ENCODE measurements at regions not wholly inside any gene's neighbourhood (a gene's known extent, or its start where the extent isn't known, plus 50 kb on each side); places are given as distances from the start of the nearest gene placed in this dataset.
"Not testable (repeated sequence)": the region's sequence is repeated elsewhere in the genome, so short reads cannot be mapped to it uniquely, and the experiment has no call there.

DNA sequence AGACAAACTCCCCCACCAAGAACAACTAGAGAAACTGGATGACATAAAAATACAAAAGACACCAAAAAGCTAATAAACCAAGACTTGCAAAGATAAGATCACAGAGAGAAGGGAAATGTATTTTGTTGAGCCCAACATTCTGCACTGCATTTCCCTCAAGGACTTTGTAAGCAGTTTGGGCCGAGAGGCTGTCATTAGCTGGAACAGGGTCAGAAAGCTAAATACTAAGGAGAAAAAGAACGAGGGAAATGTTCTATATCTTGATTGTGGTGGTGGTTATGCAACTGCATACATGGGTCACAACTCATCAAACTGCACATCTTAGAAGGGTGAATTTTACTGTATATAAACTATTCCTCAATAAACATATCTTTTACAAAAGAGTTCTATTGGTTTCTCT is 315.0 kb downstream of the IPMK start:
- no peak for DNase-seq

DNA sequence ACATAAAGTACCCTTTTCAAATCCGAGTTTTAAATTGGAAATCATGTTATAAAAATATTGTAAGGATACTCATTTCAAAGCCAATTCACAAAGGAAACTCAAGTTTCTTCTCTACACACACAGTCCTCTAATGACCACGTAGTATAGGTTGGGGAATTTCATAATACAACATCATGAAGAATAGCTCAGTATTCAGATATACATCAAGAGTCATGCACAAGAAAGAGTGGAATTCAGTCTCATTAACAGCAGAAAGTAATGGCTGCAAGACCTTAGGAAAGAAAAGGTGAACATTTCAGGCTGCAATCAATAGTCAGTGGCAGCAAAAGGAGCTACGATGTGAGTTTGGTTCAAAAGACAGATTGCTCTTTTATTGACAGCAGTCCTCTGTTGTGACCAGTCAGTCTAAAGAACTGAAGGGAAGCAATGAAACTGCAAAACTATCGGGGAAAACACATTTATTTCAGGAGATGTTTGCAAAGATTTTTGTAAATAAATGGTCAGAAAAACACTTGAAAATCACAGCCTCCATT is 317.2 kb downstream of the IPMK start:
- no peak for DNase-seq

DNA sequence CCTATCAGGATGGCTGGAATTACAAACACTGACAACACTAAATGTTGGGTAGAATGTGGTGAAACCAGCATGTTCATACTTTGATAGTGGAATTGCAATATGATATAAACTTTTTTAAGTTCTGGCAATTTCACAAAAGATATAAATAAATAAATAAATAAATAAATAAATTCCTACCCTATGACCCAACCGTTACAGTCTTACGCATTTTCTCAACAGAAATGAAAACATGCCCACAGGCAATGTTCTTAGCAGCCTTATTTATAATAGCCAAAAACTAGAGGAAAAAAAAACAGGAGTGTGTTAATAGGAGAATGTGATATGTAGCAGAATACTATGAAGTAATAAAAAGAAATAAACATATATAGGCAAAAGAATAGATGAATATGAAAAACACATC is 318.9 kb downstream of the IPMK start:
- DNase-seq = no peak

DNA sequence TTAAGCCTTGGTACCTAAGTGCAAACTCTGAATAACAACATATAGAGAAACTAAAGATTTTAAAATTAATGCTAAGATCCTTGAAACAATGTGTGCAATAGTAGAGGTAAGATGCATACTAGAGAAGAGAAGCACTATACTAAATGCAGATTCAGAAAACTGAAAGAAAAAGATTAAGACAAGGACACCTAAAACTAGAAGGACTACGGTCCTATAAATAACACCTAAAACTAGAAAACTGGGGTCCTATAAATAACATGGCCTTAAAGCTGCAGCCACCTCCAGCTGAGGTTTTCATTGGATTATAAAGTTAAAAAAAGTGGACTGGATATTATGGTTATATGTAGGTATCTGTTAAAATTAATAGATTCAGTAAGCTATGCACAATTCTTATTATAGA is 320.9 kb downstream of the IPMK start:
- DNase-seq = no peak

DNA sequence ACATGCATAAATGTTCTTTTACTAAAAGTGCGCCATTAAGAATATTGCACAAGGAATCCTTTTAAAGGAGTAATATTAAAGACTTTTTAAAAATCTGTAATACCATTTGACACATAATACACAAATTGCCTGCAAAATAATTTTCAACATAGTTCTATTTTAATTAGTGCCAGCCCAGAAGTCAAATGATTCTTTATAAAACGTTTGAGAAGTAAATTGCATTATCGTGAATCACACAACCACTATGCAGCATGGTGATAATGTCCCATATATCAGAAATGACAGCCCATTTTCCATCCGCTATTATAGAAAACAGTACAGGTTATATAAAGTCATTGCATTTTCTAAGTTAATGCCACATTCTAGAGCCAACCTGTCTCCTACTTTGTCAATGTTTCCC is 324.0 kb downstream of the IPMK start:
- DNase-seq = no peak

DNA sequence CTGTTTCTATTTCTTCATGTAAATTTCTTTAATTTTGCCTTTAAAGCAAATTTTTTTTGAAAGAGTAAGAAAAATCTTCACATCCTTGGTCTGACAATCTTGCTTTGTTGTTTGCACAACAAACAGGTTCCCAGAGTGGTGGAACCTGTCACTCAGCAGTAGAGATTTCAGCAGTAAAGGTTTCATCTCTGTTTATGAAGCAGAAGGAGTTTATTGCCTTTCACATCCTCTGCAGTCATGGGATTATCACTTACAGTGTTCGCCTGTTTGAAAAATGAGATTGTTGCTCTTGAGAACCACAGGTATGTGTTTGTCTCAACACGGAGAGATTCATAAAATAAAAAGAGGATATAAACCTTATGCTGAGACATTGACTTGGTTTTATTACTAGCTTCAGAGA is 342.6 kb downstream of the IPMK start:
- no peak for DNase-seq

DNA sequence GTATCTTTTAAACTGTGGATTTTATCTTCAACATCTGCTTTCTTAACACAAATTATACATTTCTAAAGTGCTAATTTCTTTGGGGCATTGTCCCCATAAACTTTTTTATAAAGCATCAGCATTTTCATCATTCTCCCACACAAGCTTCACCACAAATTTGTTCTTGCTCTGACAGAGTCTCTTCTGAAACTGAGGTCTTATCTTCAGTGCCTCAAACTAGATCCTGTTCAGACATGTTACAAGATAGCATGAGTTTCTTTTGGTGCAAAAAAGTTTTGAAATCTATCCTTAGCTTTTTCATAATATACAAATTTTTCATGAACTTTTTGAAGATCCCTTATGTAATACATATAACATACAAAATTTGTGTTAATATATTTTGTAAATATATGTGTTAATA is 346.6 kb downstream of the IPMK start:
- no peak for DNase-seq

DNA sequence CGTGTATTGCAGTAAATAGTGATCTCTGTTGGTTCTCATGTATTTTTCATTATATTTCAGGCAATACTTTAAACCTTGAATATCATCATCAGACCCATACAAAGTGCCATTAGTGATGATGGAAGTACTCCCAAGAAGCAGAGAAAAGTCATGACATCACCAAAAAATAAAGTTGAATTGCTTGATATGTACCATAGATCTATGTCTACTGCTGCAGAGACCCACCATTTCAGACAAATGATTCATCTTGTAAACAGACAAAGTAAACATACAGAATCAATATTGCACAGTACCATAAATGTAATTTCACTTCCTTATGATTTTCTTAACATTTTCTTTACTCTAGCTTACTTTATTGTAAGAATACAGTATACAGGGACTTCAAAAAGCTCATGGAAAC is 347.8 kb downstream of the IPMK start:
- no peak for DNase-seq

DNA sequence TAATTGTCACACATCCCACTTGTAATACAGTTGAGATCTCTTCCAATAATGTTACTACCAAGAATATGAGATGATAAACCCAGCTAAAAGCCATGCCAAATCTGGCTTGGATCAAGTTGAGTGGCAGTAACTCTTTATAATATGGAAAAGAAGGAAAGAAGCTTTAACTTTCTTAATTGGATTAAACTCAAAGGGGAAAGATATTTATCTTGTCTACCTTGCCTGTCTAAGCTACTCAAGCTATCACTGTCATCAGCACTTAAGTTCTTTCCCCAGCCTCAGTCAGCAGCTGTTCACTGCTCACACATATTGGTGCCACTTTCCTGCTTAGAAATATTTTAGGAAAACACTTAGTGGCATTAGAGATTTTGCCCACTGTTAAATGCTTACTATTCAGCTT is 350.7 kb downstream of the IPMK start:
- no peak for DNase-seq

DNA sequence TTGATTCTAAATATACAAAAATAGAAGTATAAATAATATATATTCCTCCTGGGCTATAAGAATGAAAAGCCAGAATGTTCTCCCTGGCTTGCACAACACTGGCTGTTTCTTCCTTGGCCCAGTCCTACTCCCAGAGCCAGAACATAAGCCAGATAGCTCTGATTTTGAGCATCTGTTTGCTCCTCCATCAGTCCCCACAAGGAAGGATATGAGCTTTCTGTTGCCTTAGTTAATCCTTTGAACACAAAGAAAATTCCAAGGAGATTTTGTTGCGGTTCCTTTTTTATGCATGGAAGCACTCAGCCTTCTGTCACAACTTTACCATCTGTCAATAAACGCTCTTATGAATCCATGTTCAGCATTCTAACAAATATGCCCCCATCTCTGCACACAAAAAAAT is 361.8 kb downstream of the IPMK start:
- DNase-seq = no peak

DNA sequence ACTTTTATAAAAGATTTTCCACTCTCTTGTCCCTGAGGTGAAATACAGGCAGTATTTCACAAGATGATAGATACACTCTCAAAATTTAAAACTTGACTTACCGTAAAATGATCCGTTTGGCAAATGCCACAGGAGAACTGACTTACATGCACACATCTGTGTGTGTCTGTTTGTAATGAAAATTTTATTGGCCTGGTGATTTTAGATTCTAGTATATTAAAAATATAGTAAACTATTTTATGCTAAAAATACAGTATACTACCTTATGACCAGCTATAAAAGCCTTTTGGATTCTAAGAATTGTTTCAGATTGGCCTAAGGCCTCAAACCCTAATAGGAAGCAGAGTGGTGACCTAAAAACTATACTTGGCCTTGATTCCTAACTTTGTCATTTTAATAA is 362.7 kb downstream of the IPMK start:
- DNase-seq = no peak

DNA sequence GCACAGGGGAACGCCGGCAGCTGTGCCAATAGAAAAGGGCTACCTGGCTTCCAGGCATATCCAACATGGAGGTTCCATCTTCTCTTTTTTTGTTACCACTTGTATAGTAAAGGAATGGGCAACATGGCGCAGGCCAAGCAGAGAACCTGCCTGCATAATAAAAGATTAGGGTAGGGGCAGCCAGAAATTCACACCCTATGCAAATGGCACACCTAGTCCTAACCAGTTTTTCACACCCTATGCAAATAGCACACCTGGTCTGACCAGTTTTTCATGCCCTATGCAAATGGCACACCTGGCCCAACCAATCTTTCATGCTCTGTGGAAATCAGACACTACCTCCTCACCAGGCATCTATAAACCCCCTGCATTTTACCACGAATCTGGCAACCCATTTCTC is 369.5 kb downstream of the IPMK start:
- no peak for DNase-seq

DNA sequence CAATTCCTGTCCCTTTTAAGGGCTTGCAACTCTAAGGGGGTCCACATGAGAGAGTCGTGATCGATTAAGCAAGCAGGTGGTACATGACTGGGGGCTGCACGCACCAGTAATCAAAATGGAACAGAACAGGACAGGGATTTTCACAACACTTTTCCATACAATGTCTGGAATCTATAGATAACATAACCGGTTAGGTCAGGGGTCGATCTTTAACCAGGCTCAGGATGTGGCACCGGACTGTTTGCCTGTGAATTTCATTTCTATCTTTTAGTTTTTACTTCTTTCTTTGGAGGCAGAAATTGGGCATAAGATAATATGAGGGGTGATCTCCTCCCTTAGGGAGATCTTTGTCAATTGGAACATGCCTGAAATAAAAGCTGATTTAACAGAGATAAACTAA is 370.1 kb downstream of the IPMK start:
- no peak for DNase-seq

DNA sequence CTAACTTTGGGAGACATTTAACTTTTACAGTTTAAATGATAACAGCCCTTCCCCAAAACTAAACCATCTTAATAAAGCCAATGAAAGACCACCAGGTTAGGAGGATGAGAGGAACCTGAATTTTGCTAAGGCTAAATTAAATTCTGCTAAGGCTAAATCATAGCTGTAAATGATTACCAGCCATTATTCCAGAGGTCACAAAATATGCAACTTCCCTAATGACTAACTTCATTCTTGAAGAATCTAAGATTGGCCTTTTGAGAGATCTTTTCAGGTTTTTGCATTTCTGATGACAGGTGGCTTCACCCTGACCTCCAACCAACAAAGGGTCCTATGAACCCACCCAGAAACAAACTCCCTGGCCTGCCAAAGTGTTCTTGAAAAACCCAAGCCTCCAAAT is 373.3 kb downstream of the IPMK start:
- no peak for DNase-seq

DNA sequence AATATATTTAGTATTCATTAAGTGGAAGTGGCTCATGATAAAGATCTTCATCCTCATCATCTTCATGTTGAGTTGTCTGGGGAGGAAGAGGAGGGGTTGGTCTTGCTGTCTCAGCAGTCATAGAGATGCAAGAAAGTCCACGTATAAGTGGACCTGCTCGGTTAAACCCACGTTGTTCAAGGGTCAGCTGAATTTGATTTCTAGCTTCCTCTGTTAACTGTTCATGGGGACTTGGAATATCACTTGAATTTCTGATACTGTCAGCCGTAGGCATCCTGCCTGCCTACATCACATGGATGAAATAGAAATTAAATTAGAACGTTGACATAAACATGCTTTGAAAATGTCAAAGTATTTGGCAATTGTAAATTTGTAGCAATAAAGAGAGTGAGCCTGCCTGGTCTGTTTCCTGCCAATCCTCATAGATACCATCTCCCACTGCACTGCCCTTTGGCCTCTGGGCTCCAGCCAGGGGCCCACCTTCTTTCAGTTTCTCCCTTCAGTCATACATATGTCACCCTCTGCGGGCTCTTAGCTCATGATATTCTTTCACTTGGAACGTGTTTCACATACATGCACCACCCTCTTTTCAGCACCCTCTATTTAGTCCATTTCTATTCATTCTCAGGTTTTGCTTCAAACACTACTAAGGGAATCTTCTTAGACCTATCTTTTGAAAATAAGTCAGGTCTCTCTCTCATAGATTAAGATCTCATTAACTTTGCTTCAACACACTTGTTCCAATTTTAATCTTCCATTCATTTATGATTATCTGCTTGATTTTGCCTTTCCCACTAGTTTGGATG is 376.3 kb downstream of the IPMK start:
- DNase-seq = no peak

DNA sequence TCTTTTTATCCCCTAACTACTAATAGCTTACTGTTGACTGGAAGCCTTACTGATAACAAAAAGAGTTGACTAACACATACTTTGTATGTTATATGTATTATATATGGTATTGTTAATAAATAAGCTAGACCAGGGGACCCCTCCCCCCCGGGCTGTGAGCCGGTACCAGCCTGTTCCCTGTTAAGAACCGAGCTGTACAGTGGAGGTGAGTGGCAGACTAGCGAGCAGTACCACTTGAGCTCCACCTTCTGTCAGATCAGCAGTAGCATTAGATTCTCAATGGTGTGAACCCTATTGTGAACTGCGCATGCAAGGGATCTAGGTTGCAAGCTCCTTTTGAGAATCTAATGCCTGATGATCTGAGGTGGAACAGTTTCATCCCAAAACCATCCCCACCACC is 377.0 kb downstream of the IPMK start:
- no peak for DNase-seq

DNA sequence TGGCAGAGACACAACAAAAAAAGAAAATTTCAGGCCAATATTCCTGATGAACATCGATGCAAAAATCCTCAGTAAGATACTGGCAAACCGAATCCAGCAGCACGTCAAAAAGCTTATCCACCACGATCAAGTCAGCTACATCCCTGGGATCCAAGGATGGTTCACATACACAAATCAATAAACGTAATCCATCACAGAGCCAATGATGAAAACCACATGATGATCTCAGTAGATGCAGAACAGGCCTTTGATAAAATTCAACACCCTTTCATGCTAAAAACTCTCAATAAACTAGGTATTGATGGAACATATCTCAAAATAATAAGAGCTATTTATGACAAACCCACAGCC is 382.1 kb downstream of the IPMK start:
- not testable (repeated sequence) for DNase-seq

DNA sequence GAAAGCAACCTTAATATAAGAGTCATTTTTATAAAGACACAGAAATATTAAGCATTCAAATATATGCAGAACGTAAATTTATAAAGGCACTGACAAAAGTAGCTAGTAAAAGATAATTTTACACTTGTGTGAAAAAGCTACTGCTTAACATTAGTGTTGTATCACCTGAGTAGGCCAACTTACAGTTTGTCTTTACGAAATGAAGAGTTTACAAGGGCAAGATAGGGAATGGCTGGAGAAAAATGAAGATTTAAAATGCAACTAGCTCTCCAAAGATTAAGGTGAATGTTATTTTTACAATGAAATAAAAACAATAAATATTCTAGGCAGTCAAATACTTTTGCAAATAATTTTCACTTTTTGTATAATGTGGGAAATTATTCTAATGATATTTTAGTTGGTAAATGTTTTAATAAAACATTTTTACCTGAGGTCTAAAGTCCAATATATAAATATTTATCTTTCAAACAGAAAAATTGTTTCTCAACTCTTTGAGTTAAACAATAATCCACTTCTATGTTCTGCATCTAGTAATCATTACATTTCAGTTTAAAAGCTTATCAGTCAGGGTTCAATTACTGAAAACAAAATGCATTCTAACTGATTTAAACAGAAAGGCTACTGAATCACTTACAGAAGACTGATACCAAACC is 382.6 kb downstream of the IPMK start:
- no peak for DNase-seq

DNA sequence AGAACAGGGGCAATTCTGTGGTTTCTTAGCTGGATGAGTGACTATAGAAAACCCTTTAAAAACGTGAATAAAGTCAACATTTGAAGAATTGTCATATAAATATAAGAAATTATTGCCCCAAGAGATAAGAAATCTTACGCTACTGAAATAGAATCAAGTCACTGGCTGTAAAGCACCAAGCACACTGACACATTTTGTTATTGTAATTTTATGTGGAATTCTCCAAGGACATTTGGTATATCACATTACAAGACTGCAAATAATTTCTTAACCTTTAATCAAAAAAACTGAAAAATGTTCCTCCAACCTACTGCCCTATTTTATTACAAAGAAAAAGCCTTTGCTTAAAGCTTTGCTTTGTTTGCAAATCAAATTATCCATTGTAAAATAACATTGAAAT is 383.3 kb downstream of the IPMK start:
- no peak for DNase-seq

DNA sequence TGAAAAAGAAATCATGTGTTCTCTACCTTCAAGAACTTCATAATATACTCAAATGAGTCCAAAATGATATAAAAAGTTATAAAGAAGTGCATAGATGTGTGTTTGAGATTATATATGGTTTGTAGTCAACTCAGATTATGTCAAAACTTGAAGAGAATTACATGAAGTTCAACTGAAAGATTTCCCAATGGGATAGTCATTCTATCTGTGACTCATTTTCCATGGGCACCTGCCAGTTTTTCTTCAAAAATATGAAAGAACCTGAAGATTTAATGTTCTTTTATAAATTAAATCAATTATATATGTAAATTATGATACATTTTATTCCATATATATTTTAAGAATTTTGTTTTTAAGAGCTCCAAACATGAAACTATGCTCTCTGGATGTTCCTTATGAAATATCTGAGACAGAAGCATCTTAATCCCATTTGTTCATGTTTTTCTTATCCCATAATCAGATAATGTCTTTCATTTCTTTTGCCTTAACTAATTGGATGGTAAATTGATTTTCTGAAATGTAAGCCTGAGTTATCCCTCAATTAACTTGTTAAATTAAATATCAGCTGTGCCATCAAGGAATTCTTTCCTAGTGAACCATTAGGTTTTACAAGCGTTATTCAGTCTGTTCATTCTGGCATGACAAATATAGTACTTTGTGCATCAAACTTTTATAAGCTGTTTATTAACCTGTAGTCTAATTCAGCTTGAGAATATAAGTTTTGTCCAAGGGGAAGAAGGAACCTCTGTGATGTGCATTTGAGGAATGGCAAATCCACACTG is 387.1 kb downstream of the IPMK start:
- DNase-seq = no peak

DNA sequence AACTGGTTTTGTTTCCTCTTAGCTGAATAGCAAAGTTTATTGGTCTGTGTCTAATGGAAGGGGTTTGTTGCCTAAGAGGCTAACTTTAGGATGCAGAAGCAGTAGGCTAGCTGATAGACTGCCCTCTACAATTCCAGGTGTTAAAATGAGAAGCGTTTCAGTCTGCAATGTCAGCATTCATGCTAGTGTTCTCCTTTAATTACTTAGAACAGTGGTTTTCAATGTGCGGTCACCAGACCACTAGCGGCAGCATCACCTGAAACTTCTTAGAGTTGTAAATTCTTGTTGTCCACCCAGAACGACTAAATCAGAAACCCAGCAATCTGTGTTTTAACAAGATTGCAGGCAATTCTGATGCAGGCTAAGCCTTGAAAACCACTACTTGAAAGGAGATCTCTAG is 392.9 kb downstream of the IPMK start:
- DNase-seq = no peak

DNA sequence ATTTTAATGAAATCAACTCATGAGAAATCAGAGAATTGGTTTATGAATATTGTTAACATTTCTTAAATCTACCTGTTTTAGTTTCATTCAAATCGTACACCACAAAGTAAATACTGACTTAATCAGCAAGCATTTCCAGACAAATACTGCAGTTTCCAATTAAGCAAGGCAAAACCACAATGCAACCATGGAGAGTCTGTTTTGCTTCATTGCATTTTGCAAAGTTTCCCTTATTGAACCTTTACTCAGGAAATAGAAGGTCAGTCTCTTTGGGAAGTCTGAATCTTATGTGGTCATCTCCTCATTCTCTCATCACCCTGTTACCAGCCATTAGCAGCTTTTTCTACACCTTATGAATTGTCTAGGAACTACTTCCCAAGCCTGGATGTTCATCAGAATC is 400.5 kb downstream of the IPMK start:
- no peak for DNase-seq

DNA sequence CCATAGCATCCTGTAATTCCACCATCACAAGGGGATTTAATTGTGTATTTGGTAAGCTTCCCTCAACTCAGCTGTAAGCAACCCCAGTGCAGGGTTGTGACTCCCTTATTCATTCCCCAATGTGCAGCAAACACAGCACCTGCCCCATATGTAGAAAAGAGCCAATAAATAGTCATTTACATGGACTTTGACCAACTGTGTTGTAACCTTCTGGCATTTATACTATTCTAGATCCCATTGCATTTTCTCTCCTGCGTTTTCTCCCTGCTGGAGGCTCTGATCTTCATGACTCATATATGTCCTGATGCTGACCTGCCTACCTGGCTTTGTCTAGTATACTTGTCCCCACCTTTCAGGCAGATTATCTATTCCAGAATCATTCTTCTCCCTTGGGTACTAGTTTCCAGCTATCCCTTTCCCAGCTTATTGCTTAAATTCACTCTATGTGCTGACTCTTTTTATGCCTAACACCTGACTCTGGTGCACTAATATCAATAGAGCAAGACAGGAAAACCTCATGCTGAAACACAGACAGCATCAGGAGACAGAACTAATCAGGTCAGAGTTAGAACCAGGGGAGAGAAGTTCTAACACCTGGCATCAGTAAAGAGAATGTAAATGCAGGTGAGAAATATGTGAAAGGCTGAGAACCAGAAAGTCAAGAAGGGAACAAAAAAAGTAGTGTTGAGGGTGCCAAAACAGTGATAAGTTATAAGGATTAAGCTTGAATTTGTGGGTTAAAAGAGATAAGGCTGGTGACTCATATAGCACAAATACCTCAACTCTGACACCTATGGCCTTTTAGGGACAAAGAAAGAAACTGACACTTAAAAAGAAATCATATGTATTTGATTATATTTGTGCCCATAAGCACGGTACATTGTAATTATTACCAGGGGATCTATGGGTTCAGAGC is 402.7 kb downstream of the IPMK start:
- no peak for DNase-seq

Measured in hematopoietic multipotent progenitor cell treated with erythropoietin and hydrocortisone succinate and interleukin-3 and kit ligand, for 8 days (in vitro differentiated cells).